GM21381 (cell line): ENCODE measurements at regions not wholly inside any gene's neighbourhood (a gene's known extent, or its start where the extent isn't known, plus 50 kb on each side); places are given as distances from the start of the nearest gene placed in this dataset.
"Not testable (repeated sequence)": the region's sequence is repeated elsewhere in the genome, so short reads cannot be mapped to it uniquely, and the experiment has no call there.

ENCODE experiments used
- ATAC-seq: cut with Tn5 transposase; IDR thresholded peaks from one replicate; pipeline ENCODE4 v1.9.1; 2021; ENCODE audit warnings: mild to moderate bottlenecking, moderate library complexity; ENCODE audit not compliant: unreplicated experiment

DNA sequence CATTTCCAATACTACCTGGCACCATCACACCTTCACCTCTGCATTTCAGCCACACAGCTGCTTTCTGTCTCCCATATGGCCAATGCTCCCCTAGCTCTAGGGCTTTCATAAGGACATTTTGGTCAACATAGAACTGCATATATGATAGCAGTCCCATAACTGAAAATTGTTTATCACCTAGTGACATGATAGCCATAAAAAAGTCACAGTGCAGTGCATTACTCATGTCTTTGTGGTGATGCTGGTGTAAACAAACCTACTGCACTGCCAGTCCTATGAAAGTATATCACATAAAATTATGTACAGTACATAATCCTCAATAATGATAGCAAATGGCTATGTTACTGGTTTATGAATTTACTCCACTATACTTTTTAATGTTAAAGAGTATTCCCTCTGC lies 221.0 kb downstream of the NAF1 start:
- no peak for ATAC-seq

DNA sequence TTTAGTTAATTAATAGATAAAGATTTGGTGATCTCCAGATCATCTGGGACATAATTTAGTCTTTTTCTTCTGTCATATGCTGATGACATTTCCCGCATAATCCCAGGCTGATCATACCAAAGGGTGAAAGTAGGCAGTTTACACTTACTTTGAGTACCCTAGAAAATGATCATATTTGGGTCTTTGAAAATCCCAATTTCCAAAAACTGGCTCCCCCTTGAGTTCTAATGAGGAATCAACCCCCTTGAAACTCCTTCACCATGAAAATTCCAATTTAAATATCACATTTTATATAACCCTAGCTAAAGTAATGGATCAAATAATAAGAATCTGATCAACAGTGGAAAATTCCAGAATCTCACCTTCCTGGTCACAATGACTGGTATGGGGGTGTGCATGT lies 223.4 kb downstream of the NAF1 start:
- ATAC-seq, result no peak

DNA sequence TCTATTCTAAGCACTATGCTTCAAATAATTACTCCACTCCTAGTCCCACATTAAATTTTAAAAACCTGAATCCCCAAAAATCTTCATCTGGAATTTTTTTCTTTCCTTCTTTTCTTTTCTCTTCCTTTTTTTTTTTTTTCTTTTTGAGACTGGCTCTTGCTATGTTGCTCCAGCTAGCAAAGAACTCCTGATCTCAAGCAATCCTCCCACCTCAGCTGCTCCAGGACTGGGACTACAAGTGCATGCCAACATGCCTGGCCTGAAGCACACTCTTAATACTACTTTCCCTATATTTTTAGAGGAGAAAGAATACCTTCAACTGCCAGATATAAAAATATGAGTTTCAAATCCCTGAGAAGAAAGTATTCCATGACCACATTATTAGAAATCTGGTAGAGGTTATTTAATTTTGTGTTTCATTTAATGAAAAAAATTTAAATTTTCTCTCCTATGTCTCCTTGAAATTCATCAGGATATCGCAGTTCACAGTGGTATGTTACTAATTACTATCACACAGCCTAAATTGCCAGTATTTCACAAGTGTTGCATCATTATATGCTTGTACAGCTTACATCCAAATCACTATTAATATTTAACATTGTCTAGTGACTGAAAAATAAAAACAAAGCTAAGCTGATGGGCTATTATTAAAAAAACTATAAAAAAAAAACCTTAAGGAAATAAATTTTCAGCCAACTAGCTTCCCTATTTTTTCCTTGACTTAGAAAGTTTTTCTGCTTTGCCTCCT lies 227.8 kb downstream of the NAF1 start:
- ATAC-seq, result no peak

DNA sequence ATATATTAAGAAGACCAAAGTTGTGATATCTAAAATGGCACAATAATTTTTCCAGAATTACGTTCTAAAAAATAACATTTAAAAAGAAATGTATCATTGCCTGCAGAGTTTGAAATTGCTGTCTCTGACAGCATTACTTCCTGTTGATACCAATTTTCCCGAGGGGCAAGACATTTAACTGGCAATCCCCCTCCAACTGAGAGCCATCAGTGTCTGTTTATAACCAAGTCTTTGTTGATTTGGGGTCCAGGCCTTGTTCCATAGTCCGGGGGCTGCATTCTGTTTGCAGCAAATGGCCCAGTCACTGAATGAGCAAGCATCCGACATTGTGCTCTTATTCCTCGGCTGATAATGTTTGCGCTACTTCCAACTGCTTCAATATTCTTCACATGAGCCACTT lies 231.5 kb downstream of the NAF1 start:
- no peak for ATAC-seq

DNA sequence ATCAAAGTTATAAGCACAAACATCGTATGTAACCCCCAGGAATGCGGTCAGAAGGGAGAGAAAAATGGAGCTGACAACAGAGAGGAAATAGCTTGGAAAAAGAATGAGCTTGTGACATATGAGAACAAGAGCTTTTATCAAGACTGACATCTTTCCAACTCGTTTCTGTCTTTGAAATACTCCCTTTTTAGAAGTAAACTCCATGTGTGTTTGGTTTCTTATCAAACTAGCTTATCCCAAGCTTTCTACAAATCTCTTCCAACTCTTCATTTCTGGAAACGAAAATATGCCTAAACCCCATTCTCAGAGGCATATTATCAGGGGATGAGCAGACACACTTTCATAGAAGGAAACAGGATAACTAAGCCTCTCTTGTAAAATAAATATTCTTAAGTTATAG lies 235.4 kb downstream of the NAF1 start:
- ATAC-seq, result no peak

DNA sequence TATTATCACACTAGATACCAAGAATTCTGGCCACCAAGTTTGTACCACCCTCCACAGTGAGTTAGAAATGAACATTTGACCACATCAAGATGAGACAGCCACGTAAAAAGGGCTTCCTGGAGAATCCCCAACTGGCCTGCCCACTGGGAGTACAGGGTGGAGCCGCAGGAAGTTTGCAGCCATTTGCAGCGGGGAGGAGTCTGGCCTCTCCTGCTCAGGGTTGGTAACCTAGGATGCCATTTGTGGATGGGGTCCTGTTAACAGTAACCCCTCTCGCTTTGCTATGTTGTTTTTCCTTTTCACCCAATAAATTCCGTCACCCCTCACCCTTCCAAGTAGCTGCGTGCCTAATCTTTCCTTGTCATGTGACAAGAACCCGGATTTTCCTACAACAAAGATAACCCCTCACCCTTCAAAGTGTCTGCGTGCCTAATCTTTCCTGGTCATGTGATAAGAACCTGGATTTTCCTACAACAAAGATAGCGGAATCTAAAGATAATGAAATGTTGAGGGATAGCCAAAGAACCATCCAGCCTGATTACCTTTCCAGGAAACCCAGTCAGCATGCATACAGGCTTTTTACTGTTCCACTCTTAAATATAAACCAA lies 245.4 kb downstream of the NAF1 start:
- no peak for ATAC-seq

DNA sequence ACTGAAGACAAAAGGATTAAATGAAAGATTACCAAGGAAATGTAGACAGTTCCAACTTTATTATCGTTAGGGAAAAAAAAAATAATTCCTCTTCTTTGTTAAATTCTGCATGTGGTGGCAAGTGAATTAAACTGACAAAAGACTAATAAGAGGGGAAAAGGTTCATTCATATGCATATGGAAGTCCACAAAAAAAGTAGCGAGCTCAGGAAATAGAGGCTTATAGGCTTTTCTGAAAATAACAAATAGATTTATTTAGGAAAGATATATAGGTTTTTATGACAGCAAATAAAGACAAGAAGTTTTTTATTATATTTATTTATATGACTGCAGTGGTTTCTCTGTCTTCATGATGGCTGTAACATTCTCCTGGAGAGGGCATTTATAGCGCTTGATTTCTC lies 246.0 kb downstream of the NAF1 start:
- no peak for ATAC-seq

DNA sequence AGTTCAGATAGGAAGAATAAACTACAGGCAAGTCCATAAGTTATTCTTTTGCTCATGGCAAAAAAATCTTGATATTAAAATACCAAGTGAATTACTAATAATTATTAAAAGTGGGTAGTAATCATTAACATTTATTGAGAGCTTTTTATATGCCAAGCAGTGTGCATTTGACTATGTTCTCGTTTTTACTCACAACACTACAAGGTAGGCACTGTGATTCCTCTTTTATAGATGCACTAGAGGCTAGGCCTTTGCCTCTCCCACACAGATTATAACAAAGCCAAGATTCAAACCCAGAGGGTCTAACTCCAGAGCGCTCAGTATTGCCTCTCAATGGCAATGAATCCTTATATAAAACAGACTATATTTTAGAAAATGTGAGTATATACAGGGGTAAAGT lies 254.2 kb downstream of the NAF1 start:
- no peak for ATAC-seq

DNA sequence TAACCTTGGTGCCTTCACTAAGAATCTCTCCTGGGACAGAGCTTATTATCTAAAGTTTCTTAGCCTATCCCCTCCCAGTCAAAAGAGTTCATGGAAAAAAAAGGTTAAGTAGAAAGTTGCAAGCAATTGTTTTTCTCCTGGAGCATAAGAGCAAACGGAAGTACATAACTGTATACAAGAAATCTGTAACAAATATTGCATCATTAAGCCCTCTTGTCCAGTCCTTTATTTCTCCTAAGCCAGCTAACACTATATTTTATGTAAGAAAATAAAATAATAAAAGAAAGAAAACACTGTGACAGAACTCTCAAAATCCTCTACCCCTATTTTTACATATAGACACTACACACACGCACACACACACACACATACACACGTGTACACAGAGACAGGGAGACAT lies 255.3 kb downstream of the NAF1 start:
- ATAC-seq, result no peak

DNA sequence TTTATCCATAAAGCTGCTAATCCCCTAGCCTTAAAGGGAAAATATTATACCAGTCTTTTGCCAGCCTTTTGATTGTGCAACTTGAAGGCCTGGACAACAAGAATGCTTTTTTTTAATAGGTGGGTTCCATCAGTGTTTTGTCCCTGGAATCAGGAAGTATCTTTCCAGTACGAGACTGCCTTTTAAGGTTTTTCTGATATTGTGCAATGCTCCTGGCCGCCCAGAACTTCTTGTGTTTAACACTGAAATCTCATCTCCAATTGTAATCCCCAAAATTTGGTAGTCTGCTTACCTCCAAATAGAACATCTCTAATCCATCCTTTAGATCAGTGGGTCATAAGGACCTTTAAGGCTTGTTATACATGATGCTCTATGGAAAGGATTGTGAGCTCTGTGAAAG lies 256.7 kb downstream of the NAF1 start:
- no peak for ATAC-seq

DNA sequence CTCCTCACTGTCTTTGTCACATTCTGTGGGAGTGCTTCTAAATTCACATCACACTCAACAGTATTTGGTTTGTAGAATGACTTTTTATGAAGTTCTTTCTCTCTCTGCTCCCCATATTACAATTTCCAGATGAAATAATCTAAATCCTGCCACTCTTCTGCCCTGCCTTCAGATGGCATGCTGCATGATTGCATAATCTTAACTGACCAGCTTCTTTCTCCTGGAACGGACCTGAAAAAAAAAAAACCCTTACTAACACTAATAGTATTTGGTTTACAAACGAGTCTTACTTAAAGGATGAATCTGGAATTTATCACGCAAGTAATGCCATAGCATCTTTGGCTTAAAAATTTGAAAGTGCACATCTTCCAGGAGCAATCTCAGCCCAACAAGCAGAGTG lies 272.3 kb downstream of the NAF1 start:
- ATAC-seq, result no peak

DNA sequence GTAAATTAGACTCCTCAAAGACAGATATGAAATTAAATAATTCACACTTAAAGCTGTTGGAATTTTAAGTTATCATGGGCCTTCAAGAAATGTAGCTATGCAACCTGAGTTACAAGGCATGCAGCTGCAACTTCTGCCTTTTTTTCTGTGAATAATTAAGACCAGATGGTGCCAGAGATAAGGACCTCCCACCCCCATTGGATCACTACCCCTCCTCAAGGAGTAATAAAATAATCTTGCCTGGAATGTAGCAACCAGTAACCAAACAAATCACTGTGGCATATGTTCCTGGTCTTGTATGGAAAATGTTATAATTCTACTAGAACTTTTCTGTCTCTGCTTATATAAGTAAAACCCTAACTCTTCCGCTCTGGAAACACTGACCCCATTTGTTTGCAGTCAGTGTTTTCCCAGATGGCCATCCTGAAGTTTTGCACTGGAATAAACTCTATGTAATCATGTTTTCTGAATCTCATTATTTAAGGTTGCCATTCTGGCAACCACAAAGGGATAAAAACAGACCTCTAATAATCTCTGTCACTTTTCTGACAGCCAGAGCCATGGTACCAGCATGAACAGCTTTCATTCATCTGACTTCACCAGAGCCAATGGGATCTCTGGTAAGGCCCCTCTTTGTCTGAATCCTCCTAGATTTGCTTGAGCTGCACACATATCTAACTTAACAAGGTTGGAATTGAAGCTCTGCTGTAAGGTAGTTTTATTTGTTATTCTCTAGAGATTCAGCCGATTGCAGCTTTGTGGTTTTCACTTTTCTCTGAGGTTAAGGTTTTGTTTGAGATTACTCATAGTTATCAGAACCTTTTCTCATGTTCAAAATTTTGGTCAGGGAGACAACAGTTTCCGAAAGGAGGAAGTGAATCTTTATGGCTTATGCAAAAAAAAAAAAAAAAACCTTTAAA lies 274.6 kb downstream of the NAF1 start:
- peak; percentile 99 for ATAC-seq

DNA sequence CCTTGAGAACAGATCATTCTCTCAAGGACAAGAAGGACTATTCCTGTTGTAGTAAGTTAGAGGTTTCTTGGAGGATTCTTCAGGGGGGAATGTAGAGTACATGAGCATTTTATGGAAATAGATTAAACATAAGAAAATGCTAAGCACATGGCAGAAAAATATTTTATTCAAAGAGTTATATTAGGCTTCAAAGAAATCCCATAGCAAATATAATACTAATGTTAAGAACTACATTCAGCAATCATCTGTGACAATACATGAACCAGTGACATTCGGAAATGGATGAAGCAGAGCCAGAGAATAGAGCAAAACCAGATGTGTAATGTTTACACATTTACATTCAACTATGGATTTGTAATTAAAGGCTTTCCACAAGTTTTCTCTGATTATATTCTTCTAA lies 288.6 kb downstream of the NAF1 start:
- no peak for ATAC-seq

DNA sequence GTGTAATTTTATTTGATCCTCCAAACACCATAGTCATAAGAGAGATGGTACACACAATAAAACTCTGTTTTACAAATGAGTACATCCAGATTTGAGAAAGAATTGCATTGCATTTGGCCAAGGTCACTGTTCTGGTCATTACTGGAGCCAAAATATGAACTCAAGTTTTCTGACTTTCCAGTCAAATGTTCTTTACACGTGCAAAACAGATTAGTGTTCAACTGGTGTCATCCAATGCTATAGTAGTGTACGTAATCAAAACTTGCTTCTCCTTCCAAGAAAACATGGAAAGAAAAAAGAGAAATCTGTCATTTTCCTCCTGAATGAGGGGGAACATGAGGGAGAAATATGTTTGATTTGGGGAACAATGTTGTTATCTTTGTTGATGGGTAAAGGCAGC lies 291.9 kb downstream of the NAF1 start:
- ATAC-seq, result no peak

DNA sequence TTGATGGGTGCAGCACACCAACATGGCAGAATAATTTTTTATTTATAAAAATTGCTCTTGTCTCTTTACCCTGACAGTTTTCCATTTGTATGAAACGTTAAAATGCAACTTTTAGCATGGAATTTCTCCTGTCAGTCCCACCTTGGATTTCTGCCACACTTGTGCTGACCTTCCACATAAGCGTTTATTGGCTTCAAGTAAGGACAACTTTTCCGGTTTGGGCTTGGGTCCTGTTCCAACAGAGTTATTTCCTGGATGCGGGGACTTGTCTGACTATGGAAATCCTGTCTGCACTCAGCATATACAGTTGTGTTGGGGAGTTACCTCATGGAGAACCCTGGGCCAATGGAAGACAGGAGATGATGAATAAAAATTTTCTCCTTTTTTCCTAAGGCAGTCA lies 294.7 kb downstream of the NAF1 start:
- ATAC-seq, result no peak

DNA sequence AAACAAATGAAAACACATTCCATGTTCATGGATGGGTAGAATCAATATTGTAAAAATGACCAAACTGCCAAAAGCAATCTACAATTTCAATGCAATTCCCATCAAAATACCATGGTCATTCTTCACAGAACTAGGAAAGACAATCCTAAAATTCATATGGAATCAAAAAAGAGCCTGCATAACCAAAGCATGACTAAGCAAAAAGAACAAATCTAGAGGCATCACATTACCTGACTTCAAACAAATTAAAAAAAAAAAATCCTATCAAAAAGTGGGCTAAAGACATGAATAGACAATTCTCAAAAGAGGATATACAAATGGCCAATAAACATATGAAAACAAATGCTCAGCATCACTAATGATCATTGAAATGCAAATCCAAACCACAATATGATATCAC lies 297.5 kb downstream of the NAF1 start:
- no peak for ATAC-seq

DNA sequence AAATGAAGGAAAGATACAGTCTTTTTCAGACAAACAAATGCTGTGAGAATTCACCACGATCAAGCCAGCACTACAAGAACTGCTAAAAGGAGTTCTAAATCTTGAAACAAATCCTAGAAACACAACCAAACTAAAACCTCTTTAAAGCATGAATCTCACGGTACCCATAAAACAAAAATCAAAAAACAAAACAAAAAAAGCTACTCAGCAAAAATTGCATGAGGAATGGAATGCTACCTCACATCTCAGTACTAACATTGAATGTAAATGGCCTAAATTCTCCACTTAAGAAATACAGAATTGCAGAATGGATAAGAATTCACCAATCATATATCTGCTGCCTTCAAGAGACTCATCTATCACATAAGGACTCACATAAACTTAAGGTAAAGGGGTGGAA lies 300.1 kb downstream of the NAF1 start:
- no peak for ATAC-seq

DNA sequence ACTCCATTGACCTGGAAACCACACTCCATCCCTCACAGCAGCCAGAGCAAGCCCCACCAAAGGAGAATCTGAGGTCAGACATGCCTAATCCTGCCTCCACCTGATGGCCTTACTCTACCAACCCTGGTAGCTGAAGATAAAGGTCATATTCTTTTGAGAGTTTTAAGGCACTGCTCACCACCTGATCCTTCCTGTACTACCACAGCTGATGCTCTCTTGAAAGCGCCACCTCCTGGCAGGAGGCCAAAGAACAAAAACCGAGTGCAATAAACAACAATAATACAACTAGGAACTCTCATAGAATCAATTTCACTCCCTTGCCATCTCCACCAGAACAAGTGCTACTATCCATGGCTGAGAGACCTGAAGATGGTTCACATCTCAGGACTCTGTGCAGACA lies 301.6 kb downstream of the NAF1 start:
- no peak for ATAC-seq

DNA sequence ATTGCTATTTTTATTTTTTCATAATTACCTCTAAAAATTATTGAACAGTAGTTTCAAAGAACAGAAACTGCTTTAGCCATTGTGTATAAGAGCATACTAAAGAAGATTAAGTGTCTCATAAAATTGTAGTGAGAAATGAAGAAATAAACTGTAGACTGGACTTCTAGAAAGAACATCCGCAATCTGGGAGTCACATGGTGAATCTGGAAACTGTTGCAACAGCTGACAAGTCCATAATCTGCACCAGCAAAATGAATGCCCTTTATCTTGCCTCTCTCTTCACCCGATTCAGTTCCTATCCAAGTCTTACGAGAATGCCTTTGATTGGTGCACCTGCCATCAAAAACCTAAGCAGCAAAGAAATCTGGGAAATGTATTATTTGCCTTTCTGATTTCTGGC lies 312.9 kb downstream of the NAF1 start:
- no peak for ATAC-seq

DNA sequence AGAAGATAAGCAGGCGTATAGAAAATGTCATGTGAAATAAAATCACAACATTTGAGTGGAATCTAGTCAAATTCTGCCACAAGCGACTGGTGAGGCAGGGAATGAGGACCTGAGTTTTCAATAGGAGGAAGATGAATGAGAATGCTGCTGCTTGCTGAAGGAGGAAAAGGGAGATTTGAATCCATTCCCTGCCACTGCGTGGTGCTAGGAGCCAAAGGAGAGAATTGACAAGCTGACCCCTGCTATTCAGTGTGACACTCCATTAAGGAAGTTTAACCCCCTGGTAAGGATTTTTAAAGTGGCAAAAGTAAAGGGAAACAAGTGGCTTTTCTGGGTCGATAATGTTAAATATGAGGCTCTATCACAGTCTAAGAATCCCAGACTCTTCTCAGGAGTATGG lies 314.0 kb downstream of the NAF1 start:
- no peak for ATAC-seq

DNA sequence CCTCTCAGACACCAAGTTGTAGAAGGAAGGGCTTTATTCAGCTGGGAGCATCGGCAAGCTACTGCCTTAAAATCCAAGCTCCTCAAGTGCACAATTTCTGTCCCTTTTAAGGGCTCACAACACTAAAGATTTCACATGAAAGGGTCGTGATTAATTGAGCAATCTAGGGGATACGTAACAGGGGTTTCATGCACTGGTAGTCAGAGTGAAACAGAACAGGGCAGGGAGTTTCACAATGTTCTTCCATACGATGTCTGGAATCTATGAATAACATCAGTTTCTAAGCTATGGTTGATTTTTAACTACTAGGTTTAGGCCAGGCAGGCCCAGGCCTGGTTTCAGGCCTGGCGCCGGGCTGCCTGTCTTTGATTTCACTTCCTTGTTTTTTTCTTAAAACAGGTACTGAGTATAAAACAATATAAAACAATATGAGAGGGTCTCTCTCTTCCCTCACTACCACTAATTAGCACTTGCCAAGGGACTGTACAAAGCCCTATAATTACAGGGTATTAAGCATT lies 315.4 kb downstream of the NAF1 start:
- not testable (repeated sequence) for ATAC-seq

DNA sequence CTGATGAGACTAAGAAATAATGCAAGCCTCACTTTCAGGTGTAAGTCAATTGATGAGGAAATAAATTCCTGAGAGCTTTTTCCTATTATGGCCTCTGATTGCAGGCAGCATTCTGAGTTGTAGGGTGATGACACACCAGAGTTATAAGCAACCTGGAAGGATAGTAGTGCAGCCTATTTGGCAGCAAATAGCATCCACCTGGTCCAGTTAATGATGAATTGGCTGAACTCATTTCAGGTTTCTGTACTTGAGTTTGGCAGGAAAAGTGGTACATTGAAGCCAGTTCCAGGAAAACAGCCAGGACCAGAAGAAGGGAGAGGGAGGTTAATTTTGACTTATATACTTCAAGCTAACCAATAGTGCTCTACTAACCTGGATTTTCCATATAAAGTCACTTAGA lies 316.8 kb downstream of the NAF1 start:
- no peak for ATAC-seq
